GM12891 (cell line): ENCODE measurements at regions not wholly inside any gene's neighbourhood (a gene's known extent, or its start where the extent isn't known, plus 50 kb on each side); places are given as distances from the start of the nearest gene placed in this dataset.

ENCODE experiments used
- DNase-seq: peaks from one replicate; pipeline ENCODE4 v3.0.0; 2011; ENCODE audit warnings: low spot score; ENCODE audit not compliant: insufficient read length
- FAIRE-seq: peaks from 2 replicates; lab custom pipeline; 2011; peaks lifted over from hg19 to GRCh38; lab: Jason Lieb, UNC
- PAX5 ChIP-seq: IDR thresholded peaks from 2 replicates; pipeline ENCODE4 v1.6.1; 2011; ENCODE audit warnings: low read length, moderate library complexity, mild to moderate bottlenecking; ENCODE audit not compliant: insufficient read depth, severe bottlenecking
- POLR2A ChIP-seq: IDR thresholded peaks from 2 replicates; pipeline ENCODE4 v1.6.1; 2011; ENCODE audit warnings: low read depth, low read length, control low read depth
- POLR2AphosphoS5 ChIP-seq: IDR thresholded peaks from 2 replicates; pipeline ENCODE4 v1.6.1; 2011; ENCODE audit warnings: low read depth, low read length, control low read depth
- POU2F2 ChIP-seq: IDR thresholded peaks from 2 replicates; pipeline ENCODE4 v1.6.1; 2011; ENCODE audit warnings: low read depth, mild to moderate bottlenecking, control low read depth, low read length, moderate library complexity
- SPI1 ChIP-seq: IDR thresholded peaks from 2 replicates; pipeline ENCODE4 v1.6.1; 2011; ENCODE audit warnings: low read depth, low read length, control low read depth
- TAF1 ChIP-seq: IDR thresholded peaks from 2 replicates; pipeline ENCODE4 v1.6.1; 2011; ENCODE audit warnings: low read depth, low read length, control low read depth

DNA sequence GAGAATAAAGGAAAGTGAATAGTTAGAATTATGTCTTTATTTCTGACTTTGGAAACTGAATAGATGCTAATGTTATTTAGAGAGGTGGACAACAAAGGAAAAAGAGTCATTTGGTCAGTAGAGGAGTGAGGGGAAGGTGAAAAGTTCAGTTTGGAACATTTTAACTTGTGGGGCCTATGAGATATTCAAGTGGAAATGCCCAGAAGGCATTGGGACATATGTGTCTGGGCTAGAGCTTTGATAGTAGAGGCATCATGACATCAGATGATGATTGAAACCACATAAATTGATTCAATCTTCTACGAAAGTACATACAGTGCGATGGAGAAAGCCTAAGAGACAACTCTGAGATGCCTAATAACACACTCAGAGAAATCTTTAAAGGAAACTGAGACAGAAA, 151.7 kb upstream of the COL11A1 start:
- DNase-seq, result no peak
- TF ChIP-seq SPI1, result no peak
- no peak for TF ChIP-seq POLR2A
- TF ChIP-seq TAF1, result no peak
- TF ChIP-seq POLR2AphosphoS5, result no peak
- no peak for TF ChIP-seq PAX5
- TF ChIP-seq POU2F2, result no peak
- FAIRE-seq, result no peak

DNA sequence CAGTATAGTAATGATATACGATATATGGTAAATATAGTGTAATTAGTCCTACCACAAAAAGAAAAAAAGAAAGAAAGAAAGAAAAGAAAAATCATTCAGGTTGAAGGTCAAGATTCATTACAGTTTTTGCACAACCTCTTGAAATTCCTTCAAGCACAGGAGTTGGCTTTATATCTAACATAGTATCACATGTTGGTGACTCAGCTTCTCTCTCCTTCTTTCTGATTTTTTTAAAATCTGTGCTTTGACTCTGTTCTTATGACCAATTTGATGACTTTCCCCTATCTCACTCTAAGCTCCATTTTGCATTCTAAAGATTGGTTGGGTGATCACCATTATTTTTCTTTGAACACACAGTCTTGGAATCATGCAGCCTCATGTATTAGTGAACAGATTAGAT, 148.2 kb upstream of the COL11A1 start:
- DNase-seq (no peak), FAIRE-seq (no peak)
- no peak for TF ChIP-seq POU2F2
- TF ChIP-seq TAF1, result no peak
- TF ChIP-seq POLR2AphosphoS5, result no peak
- TF ChIP-seq PAX5, result no peak
- TF ChIP-seq SPI1, result no peak
- TF ChIP-seq POLR2A, result no peak

GRCh38 chr1:103254691-103255090, 146.4 kb upstream of the COL11A1 start:
- FAIRE-seq (no peak), DNase-seq (no peak)
- no peak for TF ChIP-seq POLR2A
- TF ChIP-seq POU2F2, result no peak
- TF ChIP-seq TAF1, result no peak
- TF ChIP-seq POLR2AphosphoS5, result no peak
- no peak for TF ChIP-seq PAX5
- no peak for TF ChIP-seq SPI1

- no peak for DNase-seq
- TF ChIP-seq TAF1, result no peak
- no peak for TF ChIP-seq POU2F2
- no peak for TF ChIP-seq PAX5
- TF ChIP-seq POLR2AphosphoS5, result no peak
- no peak for TF ChIP-seq POLR2A
- TF ChIP-seq SPI1, result no peak
- FAIRE-seq, result no peak
Measured at GRCh38 chr1:103250441-103250861, 142.1 kb upstream of the COL11A1 start.

GRCh38 chr1:103248417-103249102, 140.2 kb upstream of the COL11A1 start:
- FAIRE-seq, result no peak
- no peak for TF ChIP-seq POU2F2
- TF ChIP-seq POLR2AphosphoS5, result no peak
- TF ChIP-seq SPI1, result no peak
- TF ChIP-seq POLR2A, result no peak
- no peak for TF ChIP-seq TAF1
- TF ChIP-seq PAX5, result no peak

DNA sequence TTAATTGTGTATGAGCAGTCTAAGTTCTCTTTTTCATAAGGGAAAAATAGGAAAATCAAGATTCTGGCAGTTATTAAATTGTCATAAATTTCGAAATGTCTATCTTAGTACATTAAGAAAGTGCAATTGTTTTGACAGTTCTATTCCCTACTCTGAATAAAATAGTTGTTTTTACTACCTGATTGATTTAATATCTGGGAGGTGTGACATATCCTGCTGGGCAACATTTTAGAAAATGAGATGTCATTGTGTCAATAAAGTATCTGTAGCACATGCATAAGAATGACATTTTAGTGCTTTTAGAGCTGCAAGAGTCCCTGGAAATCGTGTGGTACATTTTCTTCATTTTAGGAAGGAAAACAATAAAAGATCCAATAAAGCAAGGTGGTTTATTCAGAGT, 139.2 kb upstream of the COL11A1 start:
- FAIRE-seq (no peak), DNase-seq (no peak)
- TF ChIP-seq TAF1, result no peak
- no peak for TF ChIP-seq PAX5
- TF ChIP-seq POU2F2, result no peak
- TF ChIP-seq POLR2AphosphoS5, result no peak
- TF ChIP-seq SPI1, result no peak
- TF ChIP-seq POLR2A, result no peak

More at GRCh38 chr1:103248417-103249102, 140.2 kb upstream of the COL11A1 start:
- no peak for DNase-seq

GRCh38 chr1:103243481-103243880, 135.2 kb upstream of the COL11A1 start:
- TF ChIP-seq PAX5, result no peak
- no peak for TF ChIP-seq TAF1
- no peak for TF ChIP-seq SPI1
- no peak for TF ChIP-seq POLR2AphosphoS5
- no peak for TF ChIP-seq POLR2A
- TF ChIP-seq POU2F2, result no peak
- no peak for DNase-seq
- no peak for FAIRE-seq

DNA sequence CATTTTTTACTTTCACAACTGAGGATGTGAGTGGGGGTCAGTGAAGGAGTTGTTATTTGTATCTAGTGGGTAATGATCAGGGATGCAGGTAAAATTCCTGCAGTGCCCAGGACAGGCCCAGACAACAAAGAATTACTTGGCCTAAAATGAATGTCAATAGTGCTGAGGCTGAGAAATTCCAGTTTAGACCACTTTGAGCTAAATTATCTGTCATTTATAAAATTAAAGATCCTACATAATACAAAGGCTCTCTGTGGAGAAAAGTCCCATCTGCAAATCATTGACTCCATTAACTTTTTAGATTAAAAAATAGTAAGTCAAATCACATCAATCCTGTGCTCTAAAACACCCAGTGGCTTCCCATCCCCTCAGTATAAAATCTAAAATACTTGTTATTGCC, 130.7 kb upstream of the COL11A1 start:
- DNase-seq (no peak), FAIRE-seq (no peak)
- TF ChIP-seq TAF1 (no peak), PAX5 (no peak), SPI1 (no peak), POU2F2 (no peak), POLR2A (no peak), POLR2AphosphoS5 (no peak)

DNA sequence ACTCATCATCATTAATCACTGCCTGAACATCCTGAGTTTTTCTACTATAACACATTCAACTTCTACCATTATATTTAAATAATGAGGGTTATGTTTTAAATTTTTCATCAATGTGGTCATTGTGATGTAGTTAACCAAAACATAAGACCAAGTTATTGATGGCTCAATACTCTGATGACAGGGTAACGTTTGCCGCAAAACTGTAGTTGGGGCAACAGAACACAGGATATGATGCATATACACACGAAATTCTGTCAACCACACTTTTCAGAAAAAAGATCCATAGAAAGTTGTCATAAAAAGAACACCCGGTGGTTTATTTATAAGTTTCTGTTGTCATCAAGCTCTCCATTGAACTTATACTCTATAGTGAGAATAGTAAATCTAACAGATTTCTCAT, 121.7 kb upstream of the COL11A1 start:
- FAIRE-seq, result no peak
- TF ChIP-seq TAF1 (no peak), POU2F2 (no peak), POLR2AphosphoS5 (no peak), POLR2A (no peak), PAX5 (no peak), SPI1 (no peak)
- no peak for DNase-seq
